HEK293T (cell line): ENCODE measurements at regions not wholly inside any gene's neighbourhood (a gene's known extent, or its start where the extent isn't known, plus 50 kb on each side); places are given as distances from the start of the nearest gene placed in this dataset.

Experiments
- SP1 ChIP-seq: fragments of 450-650 bp; IDR thresholded peaks from 2 replicates; pipeline ENCODE4 v1.6.1; 2017
- SUZ12 ChIP-seq: fragments of 450-650 bp; IDR thresholded peaks from 2 replicates; pipeline ENCODE4 v1.6.1; 2016; ENCODE audit warnings: mild to moderate bottlenecking

DNA sequence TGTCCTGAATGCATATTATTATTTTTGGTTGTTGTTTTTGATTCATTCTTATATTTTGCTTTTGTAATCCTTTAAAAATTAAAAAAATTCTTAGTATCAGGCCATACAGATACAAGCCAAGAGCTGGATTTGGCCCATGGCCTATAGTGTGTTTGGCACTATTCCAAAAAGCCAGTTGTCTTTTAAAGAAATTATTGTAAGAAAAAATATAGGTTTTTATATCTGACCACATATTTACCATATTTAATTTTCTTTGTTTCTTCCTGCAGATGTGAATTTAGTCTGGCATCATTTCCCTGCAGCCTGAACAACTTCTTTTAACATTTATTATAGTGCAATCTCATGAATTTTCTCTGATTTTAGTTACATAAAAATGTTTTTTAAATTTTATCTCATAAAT lies 652.8 kb upstream of the NR3C2 start:
- TF ChIP-seq SP1 (no peak), SUZ12 (no peak)
